H1 (cell line): ENCODE measurements at regions not wholly inside any gene's neighbourhood (a gene's known extent, or its start where the extent isn't known, plus 50 kb on each side); places are given as distances from the start of the nearest gene placed in this dataset.

Source experiments
- CTCF ChIP-seq, 3 experiments: IDR thresholded peaks; 1 replicate in 2 of 3; 2 replicates in 1 of 3; pipeline versions ENCODE4 v1.5.1 to v1.6.1; 2011; ENCODE audit warnings: low read length in 3 of 3, mild to moderate bottlenecking in 3 of 3, inconsistent platforms in 2 of 3, low read depth in 1 of 3, moderate library complexity in 1 of 3; ENCODE audit not compliant: insufficient read depth in 1 of 3; ENCODE audit errors: control extremely low read depth in 1 of 3
- HDAC6 ChIP-seq: IDR thresholded peaks from one replicate; pipeline ENCODE4 v1.7.1; 2012; ENCODE audit warnings: low read depth, mild to moderate bottlenecking, inconsistent platforms, low read length, moderate library complexity
- POLR2A ChIP-seq, 2 experiments: IDR thresholded peaks; 1 replicate in 1 of 2; 2 replicates in 1 of 2; pipeline ENCODE4 v1.6.1; 2011; ENCODE audit warnings: low read depth in 2 of 2, low read length in 2 of 2, mild to moderate bottlenecking in 2 of 2; ENCODE audit errors: control extremely low read depth in 1 of 2
- RAD21 ChIP-seq, 2 experiments: IDR thresholded peaks in 1 of 2; conservative IDR thresholded peaks in 1 of 2; 2 replicates each; pipeline ENCODE4 v1.6.1; 2011; ENCODE audit warnings: low read depth in 2 of 2, low read length in 2 of 2, improper control_type of control experiment in 1 of 2, inconsistent platforms in 1 of 2, mild to moderate bottlenecking in 1 of 2, moderate library complexity in 1 of 2
- RFX5 ChIP-seq: IDR thresholded peaks from 2 replicates; pipeline ENCODE4 v1.6.1; 2011; ENCODE audit warnings: low read depth, low read length, improper control_type of control experiment, borderline replicate concordance
- RNF2 ChIP-seq: fragments of 200-900, 300-1000 bp; sonication (generic); IDR thresholded peaks from 2 replicates; pipeline ENCODE4 v1.7.1; 2016; ENCODE audit warnings: borderline replicate concordance, low read depth, mild to moderate bottlenecking, antibody characterized with exemption, low read length; ENCODE audit not compliant: poor library complexity, severe bottlenecking; ENCODE audit errors: missing control alignments
- SP2 ChIP-seq: IDR thresholded peaks from 2 replicates; pipeline ENCODE4 v1.6.1; 2012; ENCODE audit warnings: mild to moderate bottlenecking, low read length, inconsistent platforms
- SP4 ChIP-seq: IDR thresholded peaks from 2 replicates; pipeline ENCODE4 v1.6.1; 2012; ENCODE audit warnings: low read length, inconsistent platforms
- ZNF274 ChIP-seq: IDR thresholded peaks from 2 replicates; pipeline ENCODE4 v1.7.0; 2012; ENCODE audit warnings: low read length, borderline replicate concordance; ENCODE audit errors: extremely low read depth

GRCh38 chr2:160876029-160876428, 284.2 kb upstream of the TANK start:
- no peak for TF ChIP-seq POLR2A (IDR thresholded peaks at IDR 0.05; ENCODE audit: control extremely low read depth in 1 of 2, low read depth in 2 of 2, low read length in 2 of 2)
- no peak for TF ChIP-seq HDAC6
- TF ChIP-seq SP4 = no peak
- TF ChIP-seq RNF2 = no peak
- TF ChIP-seq ZNF274 = no peak
- no peak for TF ChIP-seq RAD21 (IDR thresholded peaks at IDR 0.05 in 1 of 2, conservative IDR thresholded peaks at IDR 0.05 in 1 of 2; ENCODE audit: low read depth in 2 of 2, low read length in 2 of 2)
- no peak for TF ChIP-seq SP2
- TF ChIP-seq CTCF (IDR thresholded peaks at IDR 0.05; ENCODE audit: control extremely low read depth in 1 of 3, insufficient read depth in 1 of 3, low read depth in 1 of 3, low read length in 3 of 3) = no peak
- no peak for TF ChIP-seq RFX5
